Transverse colon (tissue), 4 donors: ENCODE measurements at regions not wholly inside any gene's neighbourhood (a gene's known extent, or its start where the extent isn't known, plus 50 kb on each side); places are given as distances from the start of the nearest gene placed in this dataset.
"Not testable (repeated sequence)": the region's sequence is repeated elsewhere in the genome, so short reads cannot be mapped to it uniquely, and the experiment has no call there.

Experiments
- CTCF ChIP-seq, 5 experiments: fragments of 200-600 bp in 3 of 5; fragments of 450-650 bp in 2 of 5; sonication (generic) in 3 of 5; IDR thresholded peaks; 1 replicate in 2 of 5; 2 replicates in 3 of 5; pipeline ENCODE4 v1.5.1; 2016 to 2017; ENCODE audit warnings: antibody characterized with exemption in 5 of 5, inconsistent platforms in 3 of 5, mild to moderate bottlenecking in 2 of 5, moderate library complexity in 1 of 5
- EP300 ChIP-seq: sonication (generic); formaldehyde crosslinking; IDR thresholded peaks from one replicate; pipeline ENCODE4 v1.6.1; 2017; ENCODE audit warnings: antibody characterized with exemption, low read depth
- POLR2A ChIP-seq: fragments of 450-650 bp; IDR thresholded peaks from one replicate; pipeline ENCODE4 v1.6.1; 2016; ENCODE audit warnings: antibody characterized with exemption, mild to moderate bottlenecking, moderate library complexity
- POLR2AphosphoS5 ChIP-seq, 3 donors: sonication (generic); formaldehyde crosslinking; IDR thresholded peaks; one replicate each; pipeline ENCODE4 v1.6.1; 2016; ENCODE audit warnings: antibody characterized with exemption in 3 of 3

- TF ChIP-seq EP300; POLR2AphosphoS5 (IDR thresholded peaks at IDR 0.05); POLR2A: not testable (repeated sequence)
- TF ChIP-seq CTCF (IDR thresholded peaks at IDR 0.05), result peak in 1 of 5 experiments; percentile 13
These were observed 74.5 kb upstream of the GORAB start for GRCh38 chr1:170457325-170458050.
